ENCODE measurements at regions not wholly inside any gene's neighbourhood (a gene's known extent, or its start where the extent isn't known, plus 50 kb on each side); places are given as distances from the start of the nearest gene placed in this dataset.
A peak's percentile ranks its signal among the peaks of the same experiment; 100 is the strongest.

GRCh38 chr5:132130918-132131715, 57.5 kb downstream of the CSF2 start:
- Histone ChIP-seq H2AK5ac (ENCODE audit: low read length) (no peak overlapping the region), H2BK5ac (ENCODE audit: low read length) (no peak overlapping the region), H3K79me2 (ENCODE audit: control insufficient read depth, insufficient read depth, low read length) (no peaks in the 10 kb centered on the region), H3K18ac (ENCODE audit: low read length) (no peak overlapping the region), H4K5ac (ENCODE audit: low read length) (no peak overlapping the region), H3K27me3 (ENCODE audit: insufficient read depth, low read length, poor library complexity) (no peaks in the 10 kb centered on the region), H3K27ac (ENCODE audit: low read depth, low read length) (no peak overlapping the region), H3K9ac (ENCODE audit: low read length) (no peak overlapping the region), H3K36me3 (ENCODE audit: control insufficient read depth, insufficient read depth, low read length) (no peaks in the 10 kb centered on the region), H3K4me2 (ENCODE audit: low read length) (no peak overlapping the region), H3K4me1 (ENCODE audit: control insufficient read depth, low read depth, low read length) (no peaks in the 10 kb centered on the region), H3K79me1 (ENCODE audit: low read length) (no peaks in the 10 kb centered on the region), H3K23ac (ENCODE audit: low read length) (no peak overlapping the region), H2BK15ac (replicated peaks; ENCODE audit: low read depth) (no peak overlapping the region), H2BK120ac (ENCODE audit: low read depth, low read length) (no peak overlapping the region), H3K4ac (ENCODE audit: low read depth, low read length) (no peak overlapping the region), H4K8ac (ENCODE audit: low read depth, low read length) (no peak overlapping the region), H3K4me3 (ENCODE audit: low read length) (no peak overlapping the region), H3K56ac (ENCODE audit: low read length) (no peak overlapping the region)
- DNase-seq, result no peak
- whole genome bisulfite sequencing (ENCODE audit: extremely low coverage, insufficient coverage, low lambda C conversion rate), result no CpG with 5 or more reads among the region's 5 CpGs

- no peak overlapping the region for H3K27ac ChIP-seq (ENCODE audit: low read depth, low read length)
- H3K4me3 ChIP-seq (ENCODE audit: low read length), result no peak overlapping the region
- H2BK15ac ChIP-seq (replicated peaks; ENCODE audit: low read depth), result no peak overlapping the region
- no peak overlapping the region for H3K18ac ChIP-seq (ENCODE audit: low read length)
- H3K36me3 ChIP-seq (ENCODE audit: control insufficient read depth, insufficient read depth, low read length), result no peaks in the 10 kb centered on the region
- H3K4me2 ChIP-seq (ENCODE audit: low read length), result no peak overlapping the region
- no peaks in the 10 kb centered on the region for H3K27me3 ChIP-seq (ENCODE audit: insufficient read depth, low read length, poor library complexity)
- H2BK5ac ChIP-seq (ENCODE audit: low read length), result no peak overlapping the region
- H4K5ac ChIP-seq (ENCODE audit: low read length), result no peak overlapping the region
- no peak overlapping the region for H3K4ac ChIP-seq (ENCODE audit: low read depth, low read length)
- no peaks in the 10 kb centered on the region for H3K79me2 ChIP-seq (ENCODE audit: control insufficient read depth, insufficient read depth, low read length)
- H3K9ac ChIP-seq (ENCODE audit: low read length), result no peak overlapping the region
- H3K23ac ChIP-seq (ENCODE audit: low read length), result no peak overlapping the region
- no peaks in the 10 kb centered on the region for H3K79me1 ChIP-seq (ENCODE audit: low read length)
- no peak overlapping the region for H3K56ac ChIP-seq (ENCODE audit: low read length)
- no peak overlapping the region for H2BK120ac ChIP-seq (ENCODE audit: low read depth, low read length)
- no peak overlapping the region for H2AK5ac ChIP-seq (ENCODE audit: low read length)
- WGBS (ENCODE audit: extremely low coverage, insufficient coverage, low lambda C conversion rate), result no CpG with 5 or more reads among the region's 1 CpG
- H3K4me1 ChIP-seq (ENCODE audit: control insufficient read depth, low read depth, low read length), result no peaks in the 10 kb centered on the region
- no peak overlapping the region for H4K8ac ChIP-seq (ENCODE audit: low read depth, low read length)
- no peak for DNase-seq
These were observed 58.5 kb downstream of the CSF2 start for GRCh38 chr5:132132138-132132537.

GRCh38 chr5:132134384-132134783, 60.8 kb downstream of the CSF2 start:
- no peaks in the 10 kb centered on the region for H3K79me1 ChIP-seq (ENCODE audit: low read length)
- H4K5ac ChIP-seq (ENCODE audit: low read length), result no peak overlapping the region
- no peak overlapping the region for H3K18ac ChIP-seq (ENCODE audit: low read length)
- no CpG with 5 or more reads among the region's 5 CpGs for WGBS (ENCODE audit: extremely low coverage, insufficient coverage, low lambda C conversion rate)
- H2AK5ac ChIP-seq (ENCODE audit: low read length), result no peak overlapping the region
- no peak overlapping the region for H3K56ac ChIP-seq (ENCODE audit: low read length)
- H2BK120ac ChIP-seq (ENCODE audit: low read depth, low read length), result no peak overlapping the region
- no peak overlapping the region for H3K27ac ChIP-seq (ENCODE audit: low read depth, low read length)
- no peaks in the 10 kb centered on the region for H3K27me3 ChIP-seq (ENCODE audit: insufficient read depth, low read length, poor library complexity)
- peak; percentile 2 for DNase-seq
- no peak overlapping the region for H3K9ac ChIP-seq (ENCODE audit: low read length)
- H3K4ac ChIP-seq (ENCODE audit: low read depth, low read length), result no peak overlapping the region
- no peak overlapping the region for H3K23ac ChIP-seq (ENCODE audit: low read length)
- H3K36me3 ChIP-seq (ENCODE audit: control insufficient read depth, insufficient read depth, low read length), result no peaks in the 10 kb centered on the region
- H3K4me2 ChIP-seq (ENCODE audit: low read length), result no peak overlapping the region
- no peak overlapping the region for H4K8ac ChIP-seq (ENCODE audit: low read depth, low read length)
- H3K79me2 ChIP-seq (ENCODE audit: control insufficient read depth, insufficient read depth, low read length), result no peaks in the 10 kb centered on the region
- H2BK5ac ChIP-seq (ENCODE audit: low read length), result no peak overlapping the region
- no peak overlapping the region for H3K4me3 ChIP-seq (ENCODE audit: low read length)
- H2BK15ac ChIP-seq (replicated peaks; ENCODE audit: low read depth), result no peak overlapping the region
- H3K4me1 ChIP-seq (ENCODE audit: control insufficient read depth, low read depth, low read length), result no peaks in the 10 kb centered on the region

GRCh38 chr5:132136906-132137305, 63.3 kb downstream of the CSF2 start:
- Histone ChIP-seq H3K18ac (ENCODE audit: low read length) (no peak overlapping the region), H2AK5ac (ENCODE audit: low read length) (no peak overlapping the region), H3K79me2 (ENCODE audit: control insufficient read depth, insufficient read depth, low read length) (no peaks in the 10 kb centered on the region), H3K23ac (ENCODE audit: low read length) (no peak overlapping the region), H2BK5ac (ENCODE audit: low read length) (no peak overlapping the region), H3K4ac (ENCODE audit: low read depth, low read length) (no peak overlapping the region), H3K4me1 (ENCODE audit: control insufficient read depth, low read depth, low read length) (no peaks in the 10 kb centered on the region), H3K27me3 (ENCODE audit: insufficient read depth, low read length, poor library complexity) (no peaks in the 10 kb centered on the region), H4K8ac (ENCODE audit: low read depth, low read length) (no peak overlapping the region), H3K36me3 (ENCODE audit: control insufficient read depth, insufficient read depth, low read length) (no peaks in the 10 kb centered on the region), H2BK15ac (replicated peaks; ENCODE audit: low read depth) (no peak overlapping the region), H3K27ac (ENCODE audit: low read depth, low read length) (no peak overlapping the region), H2BK120ac (ENCODE audit: low read depth, low read length) (no peak overlapping the region), H3K79me1 (ENCODE audit: low read length) (no peaks in the 10 kb centered on the region), H3K4me3 (ENCODE audit: low read length) (no peak overlapping the region), H3K9ac (ENCODE audit: low read length) (no peak overlapping the region), H4K5ac (ENCODE audit: low read length) (no peak overlapping the region), H3K56ac (ENCODE audit: low read length) (no peak overlapping the region), H3K4me2 (ENCODE audit: low read length) (no peak overlapping the region)
- WGBS (ENCODE audit: extremely low coverage, insufficient coverage, low lambda C conversion rate), result no CpG with 5 or more reads among the region's 2 CpGs
- DNase-seq, result no peak

- no peak overlapping the region for H3K4ac ChIP-seq (ENCODE audit: low read depth, low read length)
- no peak overlapping the region for H4K8ac ChIP-seq (ENCODE audit: low read depth, low read length)
- no peak for DNase-seq
- no peaks in the 10 kb centered on the region for H3K79me1 ChIP-seq (ENCODE audit: low read length)
- no peak overlapping the region for H2BK5ac ChIP-seq (ENCODE audit: low read length)
- H3K9ac ChIP-seq (ENCODE audit: low read length), result no peak overlapping the region
- H3K4me3 ChIP-seq (ENCODE audit: low read length), result no peak overlapping the region
- H4K5ac ChIP-seq (ENCODE audit: low read length), result no peak overlapping the region
- H2BK15ac ChIP-seq (replicated peaks; ENCODE audit: low read depth), result no peak overlapping the region
- H3K18ac ChIP-seq (ENCODE audit: low read length), result no peak overlapping the region
- H3K4me2 ChIP-seq (ENCODE audit: low read length), result no peak overlapping the region
- H3K27me3 ChIP-seq (ENCODE audit: insufficient read depth, low read length, poor library complexity), result no peaks in the 10 kb centered on the region
- H3K79me2 ChIP-seq (ENCODE audit: control insufficient read depth, insufficient read depth, low read length), result no peaks in the 10 kb centered on the region
- H3K36me3 ChIP-seq (ENCODE audit: control insufficient read depth, insufficient read depth, low read length), result no peaks in the 10 kb centered on the region
- H2BK120ac ChIP-seq (ENCODE audit: low read depth, low read length), result no peak overlapping the region
- H3K23ac ChIP-seq (ENCODE audit: low read length), result no peak overlapping the region
- H3K4me1 ChIP-seq (ENCODE audit: control insufficient read depth, low read depth, low read length), result no peaks in the 10 kb centered on the region
- H3K56ac ChIP-seq (ENCODE audit: low read length), result no peak overlapping the region
- no CpG with 5 or more reads among the region's 1 CpG for WGBS (ENCODE audit: extremely low coverage, insufficient coverage, low lambda C conversion rate)
- H2AK5ac ChIP-seq (ENCODE audit: low read length), result no peak overlapping the region
- no peak overlapping the region for H3K27ac ChIP-seq (ENCODE audit: low read depth, low read length)
These were observed 64.7 kb downstream of the CSF2 start for GRCh38 chr5:132138260-132138659.
